ENCODE measurements at regions not wholly inside any gene's neighbourhood (a gene's known extent, or its start where the extent isn't known, plus 50 kb on each side); places are given as distances from the start of the nearest gene placed in this dataset.

- ChIA-PET POLR2A (no interaction called here), CTCF (no interaction called here)
- no peak for ATAC-seq (ENCODE audit: low read depth)
- Histone ChIP-seq H3K9ac (ENCODE audit: low read length) (no peak overlapping the region), H3K4me1 (ENCODE audit: control insufficient read depth in 2 of 2, insufficient read depth in 2 of 2, low read length in 2 of 2) (no peaks in the 10 kb centered on the region), H3K4me2 (replicated peaks; ENCODE audit: low read depth, low read length, poor library complexity, severe bottlenecking) (no peak overlapping the region), H3K27me3 (replicated peaks in 1 of 4; ENCODE audit: control extremely low read depth in 1 of 4, control insufficient read depth in 3 of 4, insufficient read depth in 4 of 4, low read length in 3 of 4) (no peaks in the 10 kb centered on the region), H3K27ac (ENCODE audit: low read length in 2 of 2) (no peak overlapping the region), H3K79me2 (ENCODE audit: control insufficient read depth, insufficient read depth, low read length) (no peaks in the 10 kb centered on the region), H3K4me3 (ENCODE audit: control extremely low read depth in 1 of 5, extremely low read depth in 1 of 5, insufficient read depth in 1 of 5, low read depth in 2 of 5, low read length in 4 of 5) (no peak overlapping the region), H2AFZ (ENCODE audit: insufficient read depth, low read depth, low read length, poor library complexity, severe bottlenecking) (no peak overlapping the region), H4K20me1 (ENCODE audit: control insufficient read depth, insufficient read depth, low read length, poor library complexity, severe bottlenecking) (no peaks in the 10 kb centered on the region), H3K36me3 (replicated peaks in 1 of 2; ENCODE audit: control extremely low read depth in 1 of 2, control insufficient read depth in 1 of 2, extremely low read depth in 1 of 2, insufficient read depth in 2 of 2, low read length in 1 of 2) (no peaks in the 10 kb centered on the region), H3K9me3 (ENCODE audit: control extremely low read depth in 1 of 3, control insufficient read depth in 2 of 3, insufficient read depth in 1 of 3, low read length in 2 of 3) (no peaks in the 10 kb centered on the region)
- intact Hi-C loops (cut with micrococcal nuclease), result no loop called here
- Mint-ChIP-seq H3K4me1 (no peaks in the 10 kb centered on the region), H3K27me3 (no peaks in the 10 kb centered on the region), H3K4me3 (no peak overlapping the region), H3K27ac (no peak overlapping the region), H3K9me3 (ENCODE audit: insufficient read depth) (peaks cover 2% of the 10 kb centered on the region)
- TF ChIP-seq EZH2 (IDR thresholded peaks at IDR 0.05; ENCODE audit: borderline replicate concordance, insufficient read depth, low read depth, low read length, poor library complexity, severe bottlenecking), result no peak
- TF ChIP-seq CTCF (IDR thresholded peaks at IDR 0.05), result no peak
- WGBS (ENCODE audit: insufficient coverage), result 0% methylated on average over 1 of the region's 2 CpGs
- no peak for DNase-seq
These were observed 71.3 kb upstream of the SETBP1 start for GRCh38 chr18:44609181-44609941.

- Histone ChIP-seq H3K79me2 (ENCODE audit: control insufficient read depth, insufficient read depth, low read length) (no peaks in the 10 kb centered on the region), H3K27ac (ENCODE audit: low read length in 2 of 2) (no peak overlapping the region), H3K36me3 (replicated peaks in 1 of 2; ENCODE audit: control extremely low read depth in 1 of 2, control insufficient read depth in 1 of 2, extremely low read depth in 1 of 2, insufficient read depth in 2 of 2, low read length in 1 of 2) (no peaks in the 10 kb centered on the region), H4K20me1 (ENCODE audit: control insufficient read depth, insufficient read depth, low read length, poor library complexity, severe bottlenecking) (no peaks in the 10 kb centered on the region), H3K9me3 (ENCODE audit: control extremely low read depth in 1 of 3, control insufficient read depth in 2 of 3, insufficient read depth in 1 of 3, low read length in 2 of 3) (peaks cover 0 to 4% (median 0%) of the 10 kb centered on the region in 3 donors), H2AFZ (ENCODE audit: insufficient read depth, low read depth, low read length, poor library complexity, severe bottlenecking) (no peak overlapping the region), H3K4me1 (ENCODE audit: control insufficient read depth in 2 of 2, insufficient read depth in 2 of 2, low read length in 2 of 2) (no peaks in the 10 kb centered on the region), H3K4me3 (ENCODE audit: control extremely low read depth in 1 of 5, extremely low read depth in 1 of 5, insufficient read depth in 1 of 5, low read depth in 2 of 5, low read length in 4 of 5) (no peak overlapping the region), H3K27me3 (replicated peaks in 1 of 4; ENCODE audit: control extremely low read depth in 1 of 4, control insufficient read depth in 3 of 4, insufficient read depth in 4 of 4, low read length in 3 of 4) (no peaks in the 10 kb centered on the region), H3K4me2 (replicated peaks; ENCODE audit: low read depth, low read length, poor library complexity, severe bottlenecking) (no peak overlapping the region), H3K9ac (ENCODE audit: low read length) (no peak overlapping the region)
- H3K4me3 Mint-ChIP-seq, result no peak overlapping the region
- H3K9me3 Mint-ChIP-seq (ENCODE audit: insufficient read depth), result peaks cover 2% of the 10 kb centered on the region
- DNase-seq (no peak), ATAC-seq (ENCODE audit: low read depth) (no peak)
- H3K27me3 Mint-ChIP-seq, result peaks cover 5% of the 10 kb centered on the region
- CTCF ChIA-PET, result interaction anchor here (0.8 to 1.5 kb wide), 2 partner anchors 10 to 592 kb away, joined by 3 to 5 read pairs; no protein-coding TSS in a partner anchor
- intact Hi-C loops (cut with micrococcal nuclease), result no loop called here
- TF ChIP-seq EZH2 (IDR thresholded peaks at IDR 0.05; ENCODE audit: borderline replicate concordance, insufficient read depth, low read depth, low read length, poor library complexity, severe bottlenecking) (no peak), CTCF (IDR thresholded peaks at IDR 0.05) (no peak)
- POLR2A ChIA-PET, result no interaction called here
- no CpG with 5 or more reads among the region's 1 CpG for WGBS (ENCODE audit: insufficient coverage)
- H3K27ac Mint-ChIP-seq, result no peak overlapping the region
- H3K4me1 Mint-ChIP-seq, result peaks cover 3% of the 10 kb centered on the region
These were observed 59.9 kb upstream of the SETBP1 start for GRCh38 chr18:44620812-44621211.

Data from B cell (primary cell).